DMS114 treated with DMSO at 0.1 percent for 48 hours (cell line): ENCODE measurements at regions not wholly inside any gene's neighbourhood (a gene's known extent, or its start where the extent isn't known, plus 50 kb on each side); places are given as distances from the start of the nearest gene placed in this dataset.
"Not testable (repeated sequence)": the region's sequence is repeated elsewhere in the genome, so short reads cannot be mapped to it uniquely, and the experiment has no call there.

Experiments
- DNase-seq: peaks from one replicate; lab custom pipeline; 2025; ENCODE audit not compliant: unreplicated experiment; lab: John Stamatoyannopoulos, UW

GRCh38 chr10:28354511-28354910, 51.6 kb upstream of the MPP7 start:
- DNase-seq: no peak

- no peak for DNase-seq
Observed at GRCh38 chr10:28355376-28355775, 52.5 kb upstream of the MPP7 start.

- no peak for DNase-seq
Observed at GRCh38 chr10:28359334-28359733, 56.5 kb upstream of the MPP7 start.

GRCh38 chr10:28360175-28360574, 57.3 kb upstream of the MPP7 start:
- DNase-seq: no peak

GRCh38 chr10:28363376-28363775, 60.5 kb upstream of the MPP7 start:
- DNase-seq: no peak

- no peak for DNase-seq
Observed at GRCh38 chr10:28365840-28366239, 63.0 kb upstream of the MPP7 start.

- no peak for DNase-seq
Observed at GRCh38 chr10:28366994-28367393, 64.1 kb upstream of the MPP7 start.

GRCh38 chr10:28367413-28367812, 64.5 kb upstream of the MPP7 start:
- DNase-seq: no peak

GRCh38 chr10:28367929-28368484, 65.1 kb upstream of the MPP7 start:
- DNase-seq: no peak

GRCh38 chr10:28370107-28370835, 67.4 kb upstream of the MPP7 start:
- DNase-seq: no peak

- not testable (repeated sequence) for DNase-seq
Observed at GRCh38 chr10:28371638-28372037, 68.8 kb upstream of the MPP7 start.

- DNase-seq: no peak
Observed at GRCh38 chr10:28374036-28374435, 71.2 kb upstream of the MPP7 start.

- DNase-seq: no peak
Observed at GRCh38 chr10:28375399-28376354, 72.8 kb upstream of the MPP7 start.

GRCh38 chr10:28378986-28379585, 76.2 kb upstream of the MPP7 start:
- no peak for DNase-seq

- no peak for DNase-seq
Observed at GRCh38 chr10:28381466-28381865, 78.6 kb upstream of the MPP7 start.

- DNase-seq: peak; percentile 91
Observed at GRCh38 chr10:28381903-28382347, 79.1 kb upstream of the MPP7 start.

- no peak for DNase-seq
Observed at GRCh38 chr10:28382525-28383269, 79.8 kb upstream of the MPP7 start.

GRCh38 chr10:28384557-28384956, 81.7 kb upstream of the MPP7 start:
- DNase-seq: no peak

- DNase-seq: no peak
Observed at GRCh38 chr10:28385748-28386502, 83.1 kb upstream of the MPP7 start.

GRCh38 chr10:28386503-28386868, 83.6 kb upstream of the MPP7 start:
- no peak for DNase-seq
